PFSK-1 (cell line): ENCODE measurements at regions not wholly inside any gene's neighbourhood (a gene's known extent, or its start where the extent isn't known, plus 50 kb on each side); places are given as distances from the start of the nearest gene placed in this dataset.

ENCODE experiments used
- POLR2AphosphoS5 ChIP-seq: IDR thresholded peaks from 2 replicates; pipeline ENCODE4 v1.6.1; 2012; ENCODE audit warnings: low read depth, mild to moderate bottlenecking, control low read depth, low read length, moderate library complexity
- REST ChIP-seq, 2 experiments: IDR thresholded peaks; 2 replicates each; pipeline versions ENCODE4 v1.6.1 to v1.8.0; 2011 to 2012; ENCODE audit warnings: low read depth in 2 of 2, low read length in 2 of 2, control low read depth in 1 of 2, inconsistent platforms in 1 of 2, mild to moderate bottlenecking in 1 of 2, moderate library complexity in 1 of 2; ENCODE audit not compliant: insufficient read depth in 1 of 2

GRCh38 chr6:23334360-23334759 lies 765.0 kb downstream of the HDGFL1 start:
- TF ChIP-seq POLR2AphosphoS5 (no peak), REST (IDR thresholded peaks at IDR 0.05; ENCODE audit: insufficient read depth in 1 of 2, low read depth in 2 of 2, low read length in 2 of 2) (no peak)
